ENCODE measurements at regions not wholly inside any gene's neighbourhood (a gene's known extent, or its start where the extent isn't known, plus 50 kb on each side); places are given as distances from the start of the nearest gene placed in this dataset.

DNA sequence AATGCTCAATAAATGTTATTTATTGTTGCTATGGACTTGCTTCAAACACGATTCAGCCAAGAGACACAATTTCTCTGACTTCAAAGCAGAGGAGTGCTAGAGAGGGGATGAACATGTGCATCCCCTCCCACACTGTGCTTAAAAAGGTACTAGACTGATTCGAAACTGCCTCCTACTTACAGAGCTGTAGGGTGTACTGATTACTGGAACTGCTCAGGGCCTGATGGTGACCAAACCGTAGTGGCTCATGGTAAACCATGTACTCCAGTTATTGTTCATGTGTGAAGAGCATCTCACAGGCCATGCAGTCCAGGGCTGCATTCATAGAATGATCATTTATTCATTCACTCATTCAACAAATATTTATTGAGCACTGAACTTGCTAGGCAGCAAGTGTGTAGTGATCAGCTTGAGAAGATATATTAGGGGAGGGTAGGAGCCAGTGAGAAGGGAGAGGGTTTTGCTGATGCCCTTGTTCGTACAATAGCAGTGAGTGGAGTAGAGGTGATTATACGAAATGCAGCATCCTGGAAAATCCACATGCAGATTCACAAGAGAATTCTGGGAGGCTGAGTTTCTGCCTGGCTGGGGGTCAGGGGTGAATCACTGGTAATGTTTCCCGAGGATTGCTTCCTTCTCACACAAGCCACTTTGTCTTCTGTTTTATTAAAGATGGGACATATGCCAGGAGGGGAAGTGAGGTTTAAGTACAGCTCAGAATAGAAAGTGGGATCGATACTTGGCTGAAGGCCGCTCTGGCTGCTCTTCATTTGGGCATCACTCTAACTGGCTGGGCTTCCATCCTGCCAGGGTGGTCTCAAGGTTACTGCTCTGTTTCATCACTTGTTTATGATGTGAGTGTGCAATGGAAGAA lies 245.4 kb downstream of the RAD51AP2 start:
- TF ChIP-seq, protein P1, sequence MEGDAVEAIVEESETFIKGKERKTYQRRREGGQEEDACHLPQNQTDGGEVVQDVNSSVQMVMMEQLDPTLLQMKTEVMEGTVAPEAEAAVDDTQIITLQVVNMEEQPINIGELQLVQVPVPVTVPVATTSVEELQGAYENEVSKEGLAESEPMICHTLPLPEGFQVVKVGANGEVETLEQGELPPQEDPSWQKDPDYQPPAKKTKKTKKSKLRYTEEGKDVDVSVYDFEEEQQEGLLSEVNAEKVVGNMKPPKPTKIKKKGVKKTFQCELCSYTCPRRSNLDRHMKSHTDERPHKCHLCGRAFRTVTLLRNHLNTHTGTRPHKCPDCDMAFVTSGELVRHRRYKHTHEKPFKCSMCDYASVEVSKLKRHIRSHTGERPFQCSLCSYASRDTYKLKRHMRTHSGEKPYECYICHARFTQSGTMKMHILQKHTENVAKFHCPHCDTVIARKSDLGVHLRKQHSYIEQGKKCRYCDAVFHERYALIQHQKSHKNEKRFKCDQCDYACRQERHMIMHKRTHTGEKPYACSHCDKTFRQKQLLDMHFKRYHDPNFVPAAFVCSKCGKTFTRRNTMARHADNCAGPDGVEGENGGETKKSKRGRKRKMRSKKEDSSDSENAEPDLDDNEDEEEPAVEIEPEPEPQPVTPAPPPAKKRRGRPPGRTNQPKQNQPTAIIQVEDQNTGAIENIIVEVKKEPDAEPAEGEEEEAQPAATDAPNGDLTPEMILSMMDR (IDR thresholded peaks at IDR 0.05): no peak
- no peak for TF ChIP-seq POLR2A (IDR thresholded peaks at IDR 0.05)

Data from testis (tissue), 2 donors.